ENCODE measurements at regions not wholly inside any gene's neighbourhood (a gene's known extent, or its start where the extent isn't known, plus 50 kb on each side); places are given as distances from the start of the nearest gene placed in this dataset.

DNA sequence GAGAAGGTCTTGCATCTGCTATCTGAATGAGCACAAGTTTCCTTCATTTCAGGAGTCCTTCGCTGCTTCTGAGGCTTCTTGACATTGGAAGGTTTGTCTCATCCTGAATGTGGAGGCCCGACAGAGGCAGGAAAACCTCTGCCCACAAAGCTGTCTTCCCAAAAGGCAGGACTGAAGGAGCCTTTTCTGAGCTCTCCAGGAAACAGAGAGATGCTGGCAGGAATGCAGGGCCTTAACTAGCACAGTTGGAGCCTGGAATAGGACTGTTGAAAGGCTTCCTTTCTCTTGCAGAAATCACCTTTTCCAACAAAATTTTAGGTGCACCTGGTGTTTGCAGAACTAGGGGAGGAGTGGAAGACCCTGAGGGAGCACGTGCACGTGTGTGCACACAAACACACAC lies 637.4 kb upstream of the MKI67 start:
- TF ChIP-seq CTCF (IDR thresholded peaks at IDR 0.05; ENCODE audit: poor library complexity, severe bottlenecking) (no peak), TAF1 (IDR thresholded peaks at IDR 0.05; ENCODE audit: low read depth) (no peak), EZH2 (IDR thresholded peaks at IDR 0.05; ENCODE audit: borderline replicate concordance, insufficient read depth, low read length, poor library complexity, severe bottlenecking) (no peak)
